ENCODE measurements at regions not wholly inside any gene's neighbourhood (a gene's known extent, or its start where the extent isn't known, plus 50 kb on each side); places are given as distances from the start of the nearest gene placed in this dataset.

DNA sequence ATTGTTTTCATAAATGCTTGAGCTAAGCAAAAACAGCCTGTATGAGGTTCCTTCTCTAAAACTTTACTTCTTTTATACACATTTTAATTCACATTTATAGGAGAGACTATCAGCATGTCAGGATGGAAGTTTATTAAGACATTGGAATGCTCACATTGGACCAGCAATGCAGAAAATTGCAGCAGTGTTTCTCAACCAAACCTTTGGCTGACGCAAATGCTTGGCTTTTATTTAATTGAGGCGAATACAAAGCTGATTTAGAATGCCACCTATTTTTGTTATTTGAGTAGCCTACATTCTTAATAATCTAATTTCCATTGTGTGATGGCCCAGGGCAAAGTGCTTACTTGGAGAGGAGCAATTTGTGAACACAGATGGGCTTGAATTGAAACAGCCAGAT is 283.2 kb downstream of the ARL4A start:
- intact Hi-C loops (cut with DNase I): no loop called here
- Histone ChIP-seq H3K27ac (no peak overlapping the region), H3K4me3 (no peak overlapping the region), H3K36me3 (no peaks in the 10 kb centered on the region), H3K9me3 (no peaks in the 10 kb centered on the region), H3K4me1 (peaks cover 0 to 16% (median 4%) of the 10 kb centered on the region in 4 donors), H3K27me3 (no peaks in the 10 kb centered on the region)
- WGBS, 2 donors: 92 to 94% methylated on average over 2 of the region's 2 CpGs
- DNase-seq: no peak
- TF ChIP-seq CTCF (IDR thresholded peaks at IDR 0.05) (no peak), POLR2AphosphoS5 (IDR thresholded peaks at IDR 0.05) (no peak), EP300 (IDR thresholded peaks at IDR 0.05) (no peak), POLR2A (IDR thresholded peaks at IDR 0.05) (no peak)

GRCh38 chr7:12974451-12975166 is 287.2 kb downstream of the ARL4A start:
- intact Hi-C loops (cut with DNase I): no loop called here
- DNase-seq: no peak
- TF ChIP-seq POLR2AphosphoS5 (IDR thresholded peaks at IDR 0.05): no peak
- no peak for TF ChIP-seq EP300 (IDR thresholded peaks at IDR 0.05)
- no peak for TF ChIP-seq CTCF (IDR thresholded peaks at IDR 0.05)
- no peak for TF ChIP-seq POLR2A (IDR thresholded peaks at IDR 0.05)
- WGBS, 2 donors: 89 to 90% methylated on average over 5 of the region's 5 CpGs
- H3K27me3 ChIP-seq: no peaks in the 10 kb centered on the region
- H3K36me3 ChIP-seq: no peaks in the 10 kb centered on the region
- H3K9me3 ChIP-seq: no peaks in the 10 kb centered on the region
- H3K4me1 ChIP-seq: peaks cover 0 to 20% (median 4%) of the 10 kb centered on the region in 4 donors
- no peak overlapping the region for H3K4me3 ChIP-seq
- no peak overlapping the region for H3K27ac ChIP-seq

DNA sequence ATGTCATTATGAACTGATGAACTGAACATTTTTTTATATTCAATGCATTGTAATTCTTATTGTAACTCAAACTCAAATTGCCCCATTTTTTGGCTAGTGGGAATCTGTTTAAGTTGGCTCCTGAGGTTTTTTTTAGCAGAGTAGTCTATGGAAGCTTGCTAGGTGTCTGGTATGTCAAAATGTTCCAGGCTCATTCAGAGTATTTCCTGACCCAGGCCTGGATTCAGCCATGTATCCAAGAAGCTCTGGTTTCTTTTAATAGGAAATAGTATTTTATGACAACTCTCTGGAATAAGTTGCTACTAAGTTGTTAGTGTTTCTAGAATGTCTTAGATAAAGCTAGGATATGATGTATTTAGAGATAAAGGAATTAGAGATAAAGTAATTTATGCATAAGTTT is 288.0 kb downstream of the ARL4A start:
- Histone ChIP-seq H3K4me3 (no peak overlapping the region), H3K4me1 (peaks cover 0 to 15% (median 1%) of the 10 kb centered on the region in 4 donors), H3K27me3 (no peaks in the 10 kb centered on the region), H3K27ac (no peak overlapping the region), H3K9me3 (no peaks in the 10 kb centered on the region), H3K36me3 (no peaks in the 10 kb centered on the region)
- TF ChIP-seq POLR2AphosphoS5 (IDR thresholded peaks at IDR 0.05) (no peak), EP300 (IDR thresholded peaks at IDR 0.05) (no peak), CTCF (IDR thresholded peaks at IDR 0.05) (no peak), POLR2A (IDR thresholded peaks at IDR 0.05) (no peak)
- DNase-seq: no peak
- intact Hi-C loops (cut with DNase I): no loop called here

DNA sequence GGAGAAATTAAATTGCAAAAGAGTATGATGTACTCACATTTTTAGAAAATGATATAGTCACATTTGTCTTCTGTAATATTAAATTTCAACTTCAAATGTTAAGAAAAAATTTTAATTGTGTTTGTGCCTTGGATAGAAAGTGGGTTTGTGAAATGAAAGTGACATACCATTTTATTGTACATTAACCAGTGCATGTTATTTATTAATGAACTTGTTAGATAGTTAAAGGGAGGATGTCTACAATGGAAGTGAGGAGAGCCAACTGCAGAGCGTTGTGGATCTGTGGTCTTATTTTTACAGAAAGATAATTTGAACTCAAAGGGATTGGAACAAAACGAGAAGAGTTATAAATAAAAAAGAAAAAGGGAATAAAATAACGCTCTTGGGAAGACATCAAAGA is 291.7 kb downstream of the ARL4A start:
- TF ChIP-seq POLR2A (IDR thresholded peaks at IDR 0.05) (no peak), EP300 (IDR thresholded peaks at IDR 0.05) (no peak), CTCF (IDR thresholded peaks at IDR 0.05) (no peak), POLR2AphosphoS5 (IDR thresholded peaks at IDR 0.05) (no peak)
- Histone ChIP-seq H3K27me3 (no peaks in the 10 kb centered on the region), H3K9me3 (no peaks in the 10 kb centered on the region), H3K4me1 (peaks cover 0 to 6% (median 0%) of the 10 kb centered on the region in 4 donors), H3K4me3 (no peak overlapping the region), H3K36me3 (no peaks in the 10 kb centered on the region), H3K27ac (no peak overlapping the region)
- intact Hi-C loops (cut with DNase I): no loop called here
- no peak for DNase-seq
- 74 to 76% methylated on average over 3 of the region's 3 CpGs for WGBS, 2 donors

GRCh38 chr7:12982178-12982577 is 294.7 kb downstream of the ARL4A start:
- TF ChIP-seq EP300 (IDR thresholded peaks at IDR 0.05): no peak
- TF ChIP-seq POLR2AphosphoS5 (IDR thresholded peaks at IDR 0.05): no peak
- TF ChIP-seq POLR2A (IDR thresholded peaks at IDR 0.05): no peak
- no peak for TF ChIP-seq CTCF (IDR thresholded peaks at IDR 0.05)
- no peak overlapping the region for H3K27ac ChIP-seq
- no peak overlapping the region for H3K4me3 ChIP-seq
- no peaks in the 10 kb centered on the region for H3K27me3 ChIP-seq
- no peaks in the 10 kb centered on the region for H3K4me1 ChIP-seq
- intact Hi-C loops (cut with DNase I): no loop called here
- WGBS, 2 donors: 93 to 94% methylated on average over 1 of the region's 1 CpG
- no peaks in the 10 kb centered on the region for H3K9me3 ChIP-seq
- no peaks in the 10 kb centered on the region for H3K36me3 ChIP-seq
- DNase-seq: no peak

All from sigmoid colon (tissue), 6 donors.